Small intestine (tissue), 7 donors: ENCODE measurements at regions not wholly inside any gene's neighbourhood (a gene's known extent, or its start where the extent isn't known, plus 50 kb on each side); places are given as distances from the start of the nearest gene placed in this dataset.
"Not testable (repeated sequence)": the region's sequence is repeated elsewhere in the genome, so short reads cannot be mapped to it uniquely, and the experiment has no call there.

Source experiments
- DNase-seq, 2 donors: peaks; one replicate each; pipeline versions ENCODE4 v3.0.0 to v3.0.0-alpha.2; 2013
- FAIRE-seq: peaks from 2 replicates; lab custom pipeline; 2012; peaks lifted over from hg19 to GRCh38; lab: Jason Lieb, UNC
- H3K27ac ChIP-seq, 3 donors: one replicate each; pipeline ENCODE4 v1.5.1; 2013; ENCODE audit warnings: low read length in 2 of 3, mild to moderate bottlenecking in 2 of 3, control low read depth in 1 of 3, inconsistent platforms in 1 of 3, low read depth in 1 of 3, moderate library complexity in 1 of 3
- H3K27me3 ChIP-seq, 3 donors: one replicate each; pipeline ENCODE4 v1.6.1; 2013; ENCODE audit warnings: low read length in 3 of 3, inconsistent platforms in 1 of 3; ENCODE audit not compliant: control insufficient read depth in 3 of 3, insufficient read depth in 3 of 3
- H3K36me3 ChIP-seq, 3 donors: one replicate each; pipeline ENCODE4 v1.6.1; 2013; ENCODE audit warnings: low read length in 3 of 3, inconsistent platforms in 1 of 3, low read depth in 1 of 3, mild to moderate bottlenecking in 1 of 3, moderate library complexity in 1 of 3; ENCODE audit not compliant: control insufficient read depth in 3 of 3, insufficient read depth in 2 of 3
- H3K4me1 ChIP-seq, 3 donors: one replicate each; pipeline ENCODE4 v1.6.1; 2013; ENCODE audit warnings: low read length in 2 of 3, inconsistent platforms in 1 of 3, low read depth in 1 of 3, mild to moderate bottlenecking in 1 of 3, moderate library complexity in 1 of 3; ENCODE audit not compliant: control insufficient read depth in 3 of 3, insufficient read depth in 2 of 3
- H3K4me3 ChIP-seq, 3 donors: one replicate each; pipeline ENCODE4 v1.5.1; 2013; ENCODE audit warnings: low read length in 3 of 3, control low read depth in 1 of 3, inconsistent platforms in 1 of 3, low read depth in 1 of 3, mild to moderate bottlenecking in 1 of 3, moderate library complexity in 1 of 3
- H3K9me3 ChIP-seq, 2 donors: one replicate each; pipeline ENCODE4 v1.6.1; 2013; ENCODE audit warnings: low read depth in 1 of 2, low read length in 1 of 2; ENCODE audit not compliant: control insufficient read depth in 2 of 2, insufficient read depth in 1 of 2
- WGBS, 3 donors: extraction: QIAGEN DNeasy Blood & Tissue Kit; methylation state at CpG; one replicate each; pipeline ENCODE4 v1.1.7; 2013; 5-methylcytosine and 5-hydroxymethylcytosine counted together
- donor health status: healthy with polysubstance abuse.
- donor health status: control.
- donor health status: control.
- donor health status: Bipolar disorder and iron deficiency.
- donor health status: healthy.

DNA sequence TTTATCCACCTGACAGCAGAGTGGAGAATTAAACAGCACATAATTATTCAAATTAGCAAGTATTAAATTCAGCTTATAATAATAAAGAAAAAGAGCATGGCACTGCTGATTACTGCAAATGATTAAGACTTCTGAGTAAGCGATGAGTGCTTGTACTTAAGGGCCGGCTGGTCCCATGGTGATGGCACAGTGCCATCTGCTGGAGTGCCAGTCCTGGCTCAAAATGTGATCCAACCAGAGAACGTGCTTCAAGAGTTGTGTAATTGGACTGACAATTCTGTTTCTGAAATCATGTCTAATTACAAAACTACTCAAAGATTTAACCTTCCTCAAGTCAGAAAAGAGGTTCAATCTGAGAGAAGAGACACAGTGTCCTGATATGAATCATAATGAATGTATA is 181.6 kb upstream of the RGS17 start:
- DNase-seq (peak; percentile 10 to 26), FAIRE-seq (no peak)
- WGBS, 3 donors = 7 to 15% (median 12%) methylated on average over 3 of the region's 3 CpGs
- Histone ChIP-seq H3K4me3 (no peak overlapping the region), H3K27ac (no peak overlapping the region), H3K36me3 (no peaks in the 10 kb centered on the region), H3K4me1 (no peaks in the 10 kb centered on the region), H3K27me3 (no peaks in the 10 kb centered on the region), H3K9me3 (no peaks in the 10 kb centered on the region)

DNA sequence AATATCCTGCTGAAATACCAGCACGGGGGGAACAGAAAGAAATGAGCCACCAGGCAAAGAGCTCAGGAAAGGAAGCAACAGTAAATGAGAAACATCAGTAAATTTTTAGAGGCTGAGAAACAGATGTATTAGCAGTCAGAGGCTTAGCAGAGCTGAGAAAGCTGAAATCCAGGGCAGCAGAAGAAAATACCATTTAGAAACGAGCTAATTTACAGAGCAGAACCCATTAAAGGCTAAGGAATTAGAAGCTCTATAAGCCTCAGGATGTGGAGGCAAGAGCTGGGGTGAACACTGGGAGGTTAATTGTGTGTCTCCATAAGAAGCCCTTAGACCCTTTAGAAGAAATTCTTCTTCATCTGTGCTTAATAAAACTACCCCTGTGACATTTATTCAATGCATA is 178.6 kb upstream of the RGS17 start:
- Histone ChIP-seq H3K4me1 (no peaks in the 10 kb centered on the region), H3K27ac (no peak overlapping the region), H3K4me3 (no peak overlapping the region), H3K9me3 (no peaks in the 10 kb centered on the region), H3K36me3 (no peaks in the 10 kb centered on the region), H3K27me3 (no peaks in the 10 kb centered on the region)
- FAIRE-seq (no peak), DNase-seq (no peak)
- WGBS, 3 donors = 5 to 38% (median 12%) methylated on average over 2 of the region's 2 CpGs

DNA sequence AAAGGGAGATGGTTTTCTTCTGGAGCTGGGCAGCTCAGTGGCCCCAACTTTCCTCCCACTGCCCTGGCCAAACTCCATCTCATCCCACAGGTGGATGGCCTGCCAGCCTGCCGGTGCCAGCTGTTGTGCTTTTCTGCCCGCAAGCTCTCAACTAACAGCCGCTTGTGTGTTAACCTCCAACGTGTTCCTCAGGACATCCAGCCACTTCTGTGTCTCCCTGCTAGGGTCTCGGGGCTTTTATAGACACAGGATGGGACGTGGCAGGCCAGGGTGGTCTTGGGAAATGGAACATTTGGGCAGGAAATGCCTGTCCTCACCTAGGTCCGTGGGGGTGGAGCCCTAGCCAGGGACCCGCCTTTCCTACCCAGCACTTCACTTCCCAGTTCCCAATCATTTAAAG is 171.1 kb upstream of the RGS17 start:
- DNase-seq = no peak
- H3K9me3 ChIP-seq = no peaks in the 10 kb centered on the region
- no peaks in the 10 kb centered on the region for H3K27me3 ChIP-seq
- no peaks in the 10 kb centered on the region for H3K36me3 ChIP-seq
- 66 to 73% (median 70%) methylated on average over 8 of the region's 8 CpGs for WGBS, 3 donors
- H3K4me1 ChIP-seq = no peaks in the 10 kb centered on the region
- no peak for FAIRE-seq
- H3K4me3 ChIP-seq = no peak overlapping the region
- no peak overlapping the region for H3K27ac ChIP-seq

DNA sequence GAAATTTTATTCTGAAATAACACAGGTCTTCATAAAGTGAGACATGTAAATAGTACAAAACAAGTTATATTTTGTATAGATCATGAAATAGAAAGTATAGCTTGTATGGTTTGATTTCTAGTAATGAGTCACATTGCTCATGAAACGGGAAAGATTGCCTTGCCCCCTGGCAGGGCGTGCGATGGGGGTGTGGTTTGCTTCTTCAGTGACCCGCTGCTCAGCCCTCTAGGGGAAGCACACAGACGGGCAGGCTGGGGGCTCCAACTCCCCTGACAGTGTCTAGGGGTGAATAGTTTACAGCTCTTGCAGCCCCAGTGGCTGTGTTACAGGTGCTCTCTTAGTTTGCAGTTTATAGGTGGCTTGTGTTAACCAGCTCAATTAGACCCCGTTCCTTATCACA is 170.5 kb upstream of the RGS17 start:
- DNase-seq (no peak), FAIRE-seq (no peak)
- Histone ChIP-seq H3K9me3 (no peaks in the 10 kb centered on the region), H3K4me3 (no peak overlapping the region), H3K36me3 (no peaks in the 10 kb centered on the region), H3K27me3 (no peaks in the 10 kb centered on the region), H3K4me1 (no peaks in the 10 kb centered on the region), H3K27ac (no peak overlapping the region)
- WGBS, 3 donors = 49 to 61% (median 51%) methylated on average over 6 of the region's 6 CpGs

DNA sequence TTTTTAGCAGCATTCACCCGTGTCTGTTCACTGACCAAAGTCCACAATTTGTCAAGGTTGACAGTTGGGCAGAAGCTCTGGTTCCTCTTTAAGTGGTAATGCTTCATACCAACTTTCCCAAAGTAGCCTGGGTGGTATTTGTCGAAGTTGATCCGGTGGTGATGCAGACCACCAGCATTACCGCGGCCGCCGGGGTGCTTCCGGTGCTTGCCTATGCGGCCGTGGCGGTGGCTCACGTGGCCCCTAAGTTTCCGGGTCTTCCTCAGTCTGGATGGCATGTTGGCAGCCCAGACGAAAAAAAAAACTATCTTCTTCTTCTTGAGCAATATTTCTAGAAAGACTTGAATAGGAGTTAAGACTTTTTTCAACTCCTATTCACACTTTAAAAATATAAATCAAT is 151.4 kb upstream of the RGS17 start:
- not testable (repeated sequence) for H3K36me3 ChIP-seq, FAIRE-seq, H3K9me3 ChIP-seq, H3K27ac ChIP-seq, H3K4me3 ChIP-seq, DNase-seq, H3K27me3 ChIP-seq, H3K4me1 ChIP-seq
- WGBS, 3 donors = 91 to 94% (median 92%) methylated on average over 14 of the region's 14 CpGs

GRCh38 chr6:153275997-153276396 is 144.9 kb upstream of the RGS17 start:
- no peaks in the 10 kb centered on the region for H3K27me3 ChIP-seq
- no peaks in the 10 kb centered on the region for H3K9me3 ChIP-seq
- H3K27ac ChIP-seq = no peak overlapping the region
- H3K4me3 ChIP-seq = no peak overlapping the region
- DNase-seq (no peak), FAIRE-seq (no peak)
- H3K36me3 ChIP-seq = no peaks in the 10 kb centered on the region
- no peaks in the 10 kb centered on the region for H3K4me1 ChIP-seq
- WGBS, 3 donors = 68 to 76% (median 76%) methylated on average over 3 of the region's 3 CpGs

GRCh38 chr6:153272201-153272980 is 141.3 kb upstream of the RGS17 start:
- Histone ChIP-seq H3K27me3 (no peaks in the 10 kb centered on the region), H3K4me3 (no peak overlapping the region), H3K27ac (no peak overlapping the region), H3K4me1 (no peaks in the 10 kb centered on the region), H3K9me3 (no peaks in the 10 kb centered on the region), H3K36me3 (no peaks in the 10 kb centered on the region)
- DNase-seq = no peak
- 77 to 82% (median 81%) methylated on average over 5 of the region's 5 CpGs for WGBS, 3 donors
- no peak for FAIRE-seq

GRCh38 chr6:153263489-153263888 is 132.4 kb upstream of the RGS17 start:
- WGBS, 3 donors = 76 to 80% (median 77%) methylated on average over 5 of the region's 5 CpGs
- H3K27me3 ChIP-seq = no peaks in the 10 kb centered on the region
- H3K36me3 ChIP-seq = no peaks in the 10 kb centered on the region
- H3K4me1 ChIP-seq = no peaks in the 10 kb centered on the region
- FAIRE-seq (no peak), DNase-seq (no peak)
- no peak overlapping the region for H3K27ac ChIP-seq
- no peak overlapping the region for H3K4me3 ChIP-seq
- H3K9me3 ChIP-seq = no peaks in the 10 kb centered on the region

DNA sequence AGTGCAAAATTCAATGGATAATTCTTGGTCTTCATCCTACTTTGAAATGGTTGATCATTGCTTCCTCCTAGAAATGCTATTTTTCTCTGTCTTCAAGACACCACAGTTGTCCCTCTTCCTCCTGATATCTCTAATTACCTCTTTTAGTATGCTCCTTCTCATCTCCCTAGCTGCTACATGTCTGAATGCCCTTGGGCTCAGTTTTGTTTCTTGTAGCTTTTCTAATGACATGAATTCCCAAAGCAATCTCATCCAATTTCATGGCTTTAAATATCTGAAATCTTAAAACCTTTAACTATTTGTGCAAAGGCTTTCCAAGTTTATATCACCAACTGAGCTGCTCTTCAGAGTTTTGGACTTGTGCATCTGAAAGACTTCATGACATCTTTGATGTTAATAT is 120.2 kb upstream of the RGS17 start:
- Histone ChIP-seq H3K27me3 (no peaks in the 10 kb centered on the region), H3K4me3 (no peak overlapping the region), H3K4me1 (no peaks in the 10 kb centered on the region), H3K9me3 (no peaks in the 10 kb centered on the region), H3K27ac (no peak overlapping the region), H3K36me3 (no peaks in the 10 kb centered on the region)
- DNase-seq (no peak), FAIRE-seq (no peak)
